Thymus (tissue), 11 donors: ENCODE measurements at regions not wholly inside any gene's neighbourhood (a gene's known extent, or its start where the extent isn't known, plus 50 kb on each side); places are given as distances from the start of the nearest gene placed in this dataset.

Experiments
- DNase-seq, 9 donors: peaks; one replicate each; pipeline ENCODE4 v3.0.0-alpha.2; 2013; ENCODE audit warnings: low spot score in 9 of 9, low read depth in 6 of 9, missing footprints in 1 of 9
- H3K27ac ChIP-seq, 2 donors: one replicate each; pipeline ENCODE4 v1.5.1; 2013; ENCODE audit warnings: control low read depth in 1 of 2, low read depth in 1 of 2, low read length in 1 of 2, mild to moderate bottlenecking in 1 of 2, moderate library complexity in 1 of 2
- H3K27me3 ChIP-seq, 2 donors: one replicate each; pipeline ENCODE4 v1.5.1; 2013; ENCODE audit warnings: low read length in 1 of 2; ENCODE audit not compliant: control insufficient read depth in 2 of 2, insufficient read depth in 1 of 2
- H3K36me3 ChIP-seq, 2 donors: one replicate each; pipeline ENCODE4 v1.5.1; 2013; ENCODE audit warnings: low read length in 1 of 2, mild to moderate bottlenecking in 1 of 2, moderate library complexity in 1 of 2; ENCODE audit not compliant: control insufficient read depth in 2 of 2, insufficient read depth in 2 of 2
- H3K4me1 ChIP-seq, 2 donors: one replicate each; pipeline ENCODE4 v1.5.1; 2013; ENCODE audit warnings: low read length in 2 of 2; ENCODE audit not compliant: control insufficient read depth in 2 of 2, insufficient read depth in 2 of 2
- H3K4me3 ChIP-seq, 2 donors: one replicate each; pipeline ENCODE4 v1.5.1; 2013; ENCODE audit warnings: low read length in 2 of 2, control low read depth in 1 of 2, mild to moderate bottlenecking in 1 of 2
- H3K9me3 ChIP-seq, 2 donors: one replicate each; pipeline ENCODE4 v1.5.1; 2013; ENCODE audit warnings: low read length in 1 of 2, mild to moderate bottlenecking in 1 of 2; ENCODE audit not compliant: control insufficient read depth in 2 of 2, insufficient read depth in 1 of 2
- WGBS: extraction: QIAGEN DNeasy Blood & Tissue Kit; methylation state at CpG from one replicate; pipeline ENCODE4 v1.1.7; 2013; 5-methylcytosine and 5-hydroxymethylcytosine counted together
- donor health status: healthy.

DNA sequence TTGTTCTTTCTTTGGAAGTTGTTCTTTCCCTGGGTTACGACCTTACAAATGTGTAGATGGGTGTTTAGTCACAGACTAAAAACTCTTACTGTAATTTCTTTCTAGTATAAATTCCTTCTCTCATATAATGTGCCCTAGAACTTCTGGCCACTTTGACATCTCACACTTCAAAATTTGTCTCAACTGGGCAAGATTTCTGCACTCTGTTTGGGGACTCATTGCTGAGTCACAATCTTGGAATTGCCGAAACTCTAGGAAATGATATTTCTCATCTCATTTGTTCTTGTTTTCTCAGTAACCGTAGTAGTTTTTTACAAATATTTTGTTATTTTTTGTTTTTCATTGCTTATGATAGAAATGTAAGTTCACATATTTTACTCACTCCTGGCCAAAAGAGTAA is 2523.2 kb upstream of the PCDH20 start:
- WGBS = 96% methylated on average over 3 of the region's 3 CpGs
- Histone ChIP-seq H3K9me3 (no peaks in the 10 kb centered on the region), H3K27ac (no peak overlapping the region), H3K4me1 (no peaks in the 10 kb centered on the region), H3K27me3 (no peaks in the 10 kb centered on the region), H3K36me3 (no peaks in the 10 kb centered on the region), H3K4me3 (no peak overlapping the region)
- DNase-seq = no peak

GRCh38 chr13:63910511-63910910 is 2494.9 kb upstream of the PCDH20 start:
- Histone ChIP-seq H3K4me3 (no peak overlapping the region), H3K4me1 (no peaks in the 10 kb centered on the region), H3K27me3 (no peaks in the 10 kb centered on the region), H3K36me3 (no peaks in the 10 kb centered on the region), H3K9me3 (no peaks in the 10 kb centered on the region), H3K27ac (no peak overlapping the region)
- WGBS = 65% methylated on average over 10 of the region's 10 CpGs
- no peak for DNase-seq

- WGBS = 93% methylated on average over 6 of the region's 6 CpGs
- H3K4me1 ChIP-seq = no peaks in the 10 kb centered on the region
- H3K4me3 ChIP-seq = no peak overlapping the region
- no peak overlapping the region for H3K27ac ChIP-seq
- H3K9me3 ChIP-seq = no peaks in the 10 kb centered on the region
- H3K36me3 ChIP-seq = no peaks in the 10 kb centered on the region
- no peak for DNase-seq
- H3K27me3 ChIP-seq = no peaks in the 10 kb centered on the region
Observed at GRCh38 chr13:63909726-63910375, 2494.2 kb upstream of the PCDH20 start.

GRCh38 chr13:63902141-63902540 is 2486.5 kb upstream of the PCDH20 start:
- no peak for DNase-seq

GRCh38 chr13:63901630-63902029 is 2486.0 kb upstream of the PCDH20 start:
- WGBS = 94% methylated on average over 5 of the region's 5 CpGs
- DNase-seq = no peak
- no peak overlapping the region for H3K4me3 ChIP-seq
- H3K27me3 ChIP-seq = no peaks in the 10 kb centered on the region
- H3K4me1 ChIP-seq = no peaks in the 10 kb centered on the region
- H3K27ac ChIP-seq = no peak overlapping the region
- H3K36me3 ChIP-seq = no peaks in the 10 kb centered on the region
- no peaks in the 10 kb centered on the region for H3K9me3 ChIP-seq

More at GRCh38 chr13:63902141-63902540, 2486.5 kb upstream of the PCDH20 start:
- no peaks in the 10 kb centered on the region for H3K4me1 ChIP-seq
- H3K27ac ChIP-seq = no peak overlapping the region
- H3K27me3 ChIP-seq = no peaks in the 10 kb centered on the region
- H3K36me3 ChIP-seq = no peaks in the 10 kb centered on the region
- 98% methylated on average over 9 of the region's 9 CpGs for WGBS
- H3K9me3 ChIP-seq = no peaks in the 10 kb centered on the region
- H3K4me3 ChIP-seq = no peak overlapping the region

DNA sequence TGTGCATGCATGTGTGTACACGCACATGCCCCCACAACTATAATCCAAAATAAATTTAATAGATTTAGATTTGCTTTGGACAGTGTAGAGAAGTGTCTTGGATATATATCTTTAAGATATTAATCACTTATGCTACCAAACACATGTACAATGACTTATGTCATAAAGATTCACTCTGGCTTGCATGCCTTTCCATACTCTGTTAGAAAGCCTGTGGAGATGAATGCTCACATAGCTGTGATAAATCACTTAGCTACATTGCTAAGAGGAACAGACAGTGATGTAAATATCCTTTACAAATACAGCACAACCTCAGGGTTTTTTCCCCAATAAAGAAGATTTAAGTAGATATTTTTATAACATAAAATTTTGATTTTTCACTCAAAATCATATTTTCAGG is 2484.8 kb upstream of the PCDH20 start:
- no peaks in the 10 kb centered on the region for H3K36me3 ChIP-seq
- no peak overlapping the region for H3K27ac ChIP-seq
- no peak overlapping the region for H3K4me3 ChIP-seq
- 96% methylated on average over 1 of the region's 1 CpG for WGBS
- no peaks in the 10 kb centered on the region for H3K4me1 ChIP-seq
- H3K27me3 ChIP-seq = no peaks in the 10 kb centered on the region
- DNase-seq = no peak
- no peaks in the 10 kb centered on the region for H3K9me3 ChIP-seq

- no peaks in the 10 kb centered on the region for H3K9me3 ChIP-seq
- DNase-seq = no peak
Observed at GRCh38 chr13:63896321-63896720, 2480.7 kb upstream of the PCDH20 start.

DNA sequence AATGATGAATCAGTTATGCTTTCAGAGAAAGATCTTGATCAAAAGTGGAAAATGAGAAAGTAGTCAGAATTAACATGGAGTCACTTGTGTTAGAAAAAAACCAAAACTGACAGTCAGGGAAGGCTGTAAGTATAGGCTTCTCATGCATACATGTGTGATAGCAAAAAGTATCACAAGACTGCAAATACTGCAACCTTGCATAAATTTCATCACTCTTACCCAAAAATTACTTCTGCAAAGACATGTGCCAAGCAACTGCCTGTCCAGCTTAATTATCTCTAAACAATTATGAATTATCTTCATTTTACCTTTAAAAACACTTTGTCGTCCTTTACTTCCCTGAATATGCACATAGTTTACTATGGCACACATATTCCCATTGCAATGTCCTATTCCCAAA is 2466.4 kb upstream of the PCDH20 start:
- no peaks in the 10 kb centered on the region for H3K27me3 ChIP-seq
- no peak overlapping the region for H3K4me3 ChIP-seq
- H3K36me3 ChIP-seq = no peaks in the 10 kb centered on the region
- 94% methylated on average over 1 of the region's 1 CpG for WGBS
- H3K4me1 ChIP-seq = no peaks in the 10 kb centered on the region
- DNase-seq = no peak
- no peak overlapping the region for H3K27ac ChIP-seq
- no peaks in the 10 kb centered on the region for H3K9me3 ChIP-seq

More at GRCh38 chr13:63896321-63896720, 2480.7 kb upstream of the PCDH20 start:
- Histone ChIP-seq H3K4me3 (no peak overlapping the region), H3K4me1 (no peaks in the 10 kb centered on the region), H3K27me3 (no peaks in the 10 kb centered on the region), H3K27ac (no peak overlapping the region), H3K36me3 (no peaks in the 10 kb centered on the region)

- Histone ChIP-seq H3K4me1 (no peaks in the 10 kb centered on the region), H3K4me3 (no peak overlapping the region), H3K27me3 (no peaks in the 10 kb centered on the region), H3K36me3 (no peaks in the 10 kb centered on the region), H3K9me3 (no peaks in the 10 kb centered on the region), H3K27ac (no peak overlapping the region)
- DNase-seq = no peak
- WGBS = 65% methylated on average over 3 of the region's 3 CpGs
Observed at GRCh38 chr13:63880705-63881104, 2465.1 kb upstream of the PCDH20 start.

DNA sequence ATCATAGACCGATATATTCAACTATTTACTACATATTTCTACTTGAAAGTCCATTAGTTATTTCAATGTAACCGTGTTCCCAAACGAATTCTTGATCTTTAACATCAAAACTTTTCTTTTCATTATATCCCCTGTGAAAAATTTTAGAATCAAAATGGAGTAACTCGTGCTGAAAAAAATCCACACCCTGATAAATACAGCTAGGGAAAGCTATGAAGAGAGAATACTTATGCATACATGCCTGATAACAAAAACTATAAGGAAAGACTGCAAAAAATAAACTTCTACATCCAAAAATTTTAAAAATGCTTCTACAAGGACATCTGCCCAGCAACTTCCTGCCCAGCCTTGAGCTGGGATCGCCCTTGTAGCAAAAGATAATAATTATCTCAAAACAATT is 2458.3 kb upstream of the PCDH20 start:
- no peaks in the 10 kb centered on the region for H3K27me3 ChIP-seq
- no peak for DNase-seq
- 89% methylated on average over 5 of the region's 5 CpGs for WGBS

More for the DNA sequence above, 2458.3 kb upstream of the PCDH20 start:
- Histone ChIP-seq H3K36me3 (no peaks in the 10 kb centered on the region), H3K4me3 (no peak overlapping the region), H3K27ac (no peak overlapping the region), H3K9me3 (no peaks in the 10 kb centered on the region), H3K4me1 (no peaks in the 10 kb centered on the region)
